A204.1 (cell line): ENCODE measurements at regions not wholly inside any gene's neighbourhood (a gene's known extent, or its start where the extent isn't known, plus 50 kb on each side); places are given as distances from the start of the nearest gene placed in this dataset.

Experiments
- FAIRE-seq: peaks from 2 replicates; lab custom pipeline; 2012; peaks lifted over from hg19 to GRCh38; lab: Jason Lieb, UNC

DNA sequence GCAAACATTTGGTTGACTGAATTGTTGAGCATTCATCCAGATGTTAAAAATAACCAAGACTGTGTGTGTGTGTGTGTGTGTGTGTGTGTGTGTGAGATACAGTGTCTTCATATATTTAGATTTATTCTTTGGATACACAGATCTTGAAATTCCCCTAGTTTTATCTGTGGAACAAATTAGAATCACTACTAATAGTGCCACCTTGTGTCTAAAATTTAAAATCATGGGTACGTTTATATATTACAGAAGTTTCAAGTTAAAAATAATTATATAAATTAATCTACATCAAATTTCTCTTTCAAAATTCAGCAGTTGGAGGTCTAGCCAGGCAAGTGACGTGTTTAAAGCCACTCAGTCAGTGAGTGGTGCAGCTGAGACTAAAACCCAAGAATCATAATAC is 1566.2 kb upstream of the TENM4 start:
- peak; percentile 70 for FAIRE-seq

GRCh38 chr11:81005595-81005994 is 1564.8 kb upstream of the TENM4 start:
- no peak for FAIRE-seq

GRCh38 chr11:81004576-81004975 is 1563.7 kb upstream of the TENM4 start:
- FAIRE-seq: no peak

GRCh38 chr11:81002374-81002773 is 1561.5 kb upstream of the TENM4 start:
- no peak for FAIRE-seq

- no peak for FAIRE-seq
These were observed 1559.9 kb upstream of the TENM4 start for GRCh38 chr11:81000735-81001134.

- no peak for FAIRE-seq
These were observed 1559.5 kb upstream of the TENM4 start for GRCh38 chr11:81000334-81000733.

DNA sequence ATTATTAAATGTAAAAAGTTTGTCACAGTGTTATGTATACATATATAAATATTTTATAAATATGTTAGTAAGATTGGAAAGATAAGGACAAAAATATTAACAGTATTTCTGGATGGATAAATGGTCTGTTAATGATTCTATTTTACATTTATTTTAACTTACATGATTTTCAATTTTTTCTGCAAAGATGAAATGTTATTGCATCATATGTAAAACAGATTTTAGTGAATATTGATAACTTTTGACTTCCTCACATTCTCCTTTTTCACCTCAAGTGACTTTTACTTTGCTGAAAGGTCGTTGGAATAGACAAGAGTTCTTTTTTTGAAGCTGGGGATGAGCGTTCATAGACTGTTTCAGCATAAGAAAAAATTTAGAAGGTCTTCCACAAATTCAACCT is 1554.7 kb upstream of the TENM4 start:
- FAIRE-seq: peak; percentile 32

- FAIRE-seq: no peak
These were observed 1552.7 kb upstream of the TENM4 start for GRCh38 chr11:80993536-80993935.

DNA sequence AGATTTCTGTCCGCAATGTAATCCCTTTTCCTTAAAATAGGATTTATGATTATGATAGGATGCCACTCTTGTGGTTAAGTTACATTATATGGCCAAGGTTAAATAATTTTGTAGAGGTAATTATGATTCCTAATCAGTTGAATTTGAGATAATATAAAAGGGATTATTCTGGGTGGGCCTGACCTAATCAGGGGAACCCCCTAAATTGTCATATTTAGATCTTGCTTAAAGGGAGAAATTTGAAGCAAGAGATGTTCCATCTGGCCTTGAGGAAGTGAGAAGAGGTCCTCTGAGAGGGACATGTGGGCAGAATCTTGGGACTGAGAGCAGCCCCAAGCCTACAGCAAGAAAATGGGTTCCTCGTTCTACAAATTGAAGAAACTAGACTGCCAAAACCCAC is 1550.1 kb upstream of the TENM4 start:
- no peak for FAIRE-seq

DNA sequence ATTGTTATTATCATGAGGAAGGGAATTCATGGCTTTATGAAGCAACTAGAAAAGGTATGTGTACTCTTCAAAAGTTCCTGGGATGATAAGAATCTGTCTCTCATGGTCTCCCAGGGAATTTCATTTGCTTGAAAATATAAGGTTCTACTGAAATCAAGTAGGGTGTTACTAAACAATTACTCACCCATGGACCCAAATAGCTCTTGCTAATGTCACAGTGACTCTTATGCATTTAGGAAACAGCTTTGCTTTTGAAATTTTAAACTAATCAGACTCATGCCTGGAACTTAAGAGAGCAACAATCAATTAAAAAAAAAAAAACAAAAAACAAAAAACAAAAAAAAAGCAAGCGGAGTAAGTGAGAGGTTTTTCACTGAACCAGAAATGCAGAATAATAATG is 1546.3 kb upstream of the TENM4 start:
- no peak for FAIRE-seq

GRCh38 chr11:80986421-80987074 is 1545.7 kb upstream of the TENM4 start:
- no peak for FAIRE-seq

- FAIRE-seq: no peak
These were observed 1539.4 kb upstream of the TENM4 start for GRCh38 chr11:80980227-80980626.

DNA sequence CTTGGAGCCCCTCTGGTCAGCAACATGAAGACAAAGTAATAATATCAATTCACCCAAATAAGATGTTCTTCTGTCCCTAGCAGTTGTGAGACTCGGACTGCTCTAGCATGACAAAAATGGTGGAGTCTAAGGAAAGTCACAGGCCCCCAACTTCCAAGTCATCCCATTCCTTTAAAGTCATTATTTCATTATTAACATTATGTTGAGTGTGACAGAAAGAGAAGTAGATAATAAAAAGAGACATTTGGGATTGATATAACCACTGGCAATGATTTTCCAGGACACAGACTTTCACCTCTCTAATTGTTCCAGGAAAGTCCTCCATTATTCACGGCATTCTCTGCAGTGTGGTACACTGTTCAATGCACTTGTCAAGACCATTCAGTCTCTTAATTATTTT is 1533.0 kb upstream of the TENM4 start:
- FAIRE-seq: no peak

GRCh38 chr11:80970037-80970436 is 1529.2 kb upstream of the TENM4 start:
- FAIRE-seq: no peak

GRCh38 chr11:80967649-80968048 is 1526.8 kb upstream of the TENM4 start:
- no peak for FAIRE-seq

- no peak for FAIRE-seq
These were observed 1519.7 kb upstream of the TENM4 start for GRCh38 chr11:80960381-80961029.

GRCh38 chr11:80959751-80960150 is 1518.9 kb upstream of the TENM4 start:
- no peak for FAIRE-seq

DNA sequence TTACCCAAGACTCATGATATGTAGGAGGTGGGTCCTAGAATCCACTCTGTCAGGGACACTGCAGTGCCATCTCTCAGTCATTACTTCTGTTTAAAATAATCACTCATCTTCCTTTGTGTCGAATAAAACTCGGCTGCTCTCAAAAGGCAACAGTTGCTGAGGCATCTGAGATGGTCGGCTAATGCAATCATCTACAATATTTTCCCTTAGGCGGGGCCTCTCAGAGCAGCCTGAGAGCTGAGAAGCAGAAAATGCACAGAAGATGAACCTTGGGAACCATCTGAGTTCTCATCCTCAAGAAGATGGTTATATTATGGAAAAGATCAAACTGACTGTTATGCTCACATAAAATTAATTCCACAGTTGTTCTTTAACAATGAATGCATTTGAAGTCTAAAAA is 1518.2 kb upstream of the TENM4 start:
- no peak for FAIRE-seq

DNA sequence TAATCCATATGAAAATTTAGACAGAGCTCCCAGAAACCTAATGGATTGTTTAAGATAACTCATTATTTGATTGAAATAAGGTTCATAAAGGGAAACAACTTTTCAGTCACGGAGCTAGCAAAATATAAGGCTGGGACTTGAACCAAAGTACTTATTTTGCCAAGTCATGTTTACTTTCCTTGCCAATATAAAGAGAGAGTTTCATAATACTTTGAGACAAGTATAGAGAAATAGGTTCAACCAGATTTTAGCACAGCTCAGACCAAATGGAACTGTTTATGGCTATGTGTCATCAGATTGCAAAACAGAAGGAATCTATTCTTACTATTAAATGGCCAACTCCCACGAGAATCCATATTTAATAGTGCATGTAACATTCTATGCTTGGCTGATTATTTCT is 1517.5 kb upstream of the TENM4 start:
- no peak for FAIRE-seq

GRCh38 chr11:80955588-80955987 is 1514.8 kb upstream of the TENM4 start:
- FAIRE-seq: no peak

DNA sequence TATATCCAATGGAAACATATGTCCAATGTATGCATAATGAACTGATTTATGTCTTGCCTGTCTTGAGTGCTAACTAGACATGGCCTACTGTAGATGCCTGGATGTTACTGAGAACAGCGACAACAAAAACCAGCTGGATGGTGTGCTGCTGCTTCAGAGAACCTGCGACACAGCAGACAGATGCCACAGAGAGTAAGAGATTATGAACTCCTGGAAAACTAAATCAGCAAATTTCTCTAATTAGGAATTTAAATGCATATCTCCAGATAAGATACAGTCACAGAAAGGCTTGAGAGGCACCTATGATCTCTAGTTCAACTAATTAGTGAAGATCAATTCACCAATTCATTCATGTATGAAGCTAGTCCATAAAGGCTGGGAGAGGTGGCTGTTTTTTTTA is 1508.0 kb upstream of the TENM4 start:
- no peak for FAIRE-seq

- FAIRE-seq: no peak
These were observed 1503.9 kb upstream of the TENM4 start for GRCh38 chr11:80944758-80945157.

DNA sequence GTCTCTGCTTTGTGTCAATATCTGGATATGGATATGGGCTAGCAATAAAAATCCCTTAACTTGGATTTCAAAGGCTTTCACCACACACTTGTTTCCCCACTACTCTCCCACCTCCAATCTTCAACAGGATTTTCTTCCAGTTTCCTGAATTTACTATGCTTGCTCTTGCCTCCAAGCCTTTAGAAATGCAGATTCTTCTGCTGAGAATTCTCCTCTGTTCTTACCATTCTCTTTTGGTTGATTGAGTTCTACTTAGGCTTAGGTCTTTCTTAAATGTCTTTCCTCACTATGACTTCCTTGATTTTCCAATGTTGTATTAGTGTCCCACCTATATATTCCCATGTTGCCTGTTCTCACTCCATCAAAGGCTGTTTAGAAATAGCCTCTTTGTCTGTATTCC is 1502.4 kb upstream of the TENM4 start:
- no peak for FAIRE-seq

DNA sequence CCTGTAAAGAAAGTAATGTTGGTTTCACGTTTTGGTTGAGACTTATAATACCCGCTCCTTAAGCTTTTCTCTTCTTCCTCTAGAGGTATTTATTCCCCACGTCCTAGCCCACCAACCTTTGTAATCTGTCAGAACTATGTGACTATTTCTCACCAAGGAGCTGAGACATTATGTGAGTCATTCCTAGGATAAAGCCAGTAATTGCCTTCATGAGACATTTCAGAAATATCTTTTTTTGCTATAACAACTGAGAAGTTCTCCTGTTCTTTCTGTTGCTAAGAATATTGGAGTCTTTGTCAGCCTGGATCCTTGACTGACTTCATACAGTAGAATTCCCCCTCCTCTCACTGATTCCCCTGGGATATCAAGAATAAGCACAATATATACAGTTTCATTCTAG is 1497.0 kb upstream of the TENM4 start:
- FAIRE-seq: no peak
